Lower leg skin (tissue), 3 donors: ENCODE measurements at regions not wholly inside any gene's neighbourhood (a gene's known extent, or its start where the extent isn't known, plus 50 kb on each side); places are given as distances from the start of the nearest gene placed in this dataset.

ENCODE experiments used
- CTCF ChIP-seq, 3 donors: fragments of 450-650 bp; IDR thresholded peaks; one replicate each; pipeline ENCODE4 v1.5.1; 2016; ENCODE audit warnings: antibody characterized with exemption in 3 of 3, mild to moderate bottlenecking in 3 of 3, moderate library complexity in 2 of 3
- POLR2A ChIP-seq, 2 donors: fragments of 450-650 bp; IDR thresholded peaks; one replicate each; pipeline ENCODE4 v1.6.1; 2016 to 2017; ENCODE audit warnings: antibody characterized with exemption in 2 of 2, mild to moderate bottlenecking in 1 of 2, moderate library complexity in 1 of 2

- TF ChIP-seq CTCF (IDR thresholded peaks at IDR 0.05), result no peak
- no peak for TF ChIP-seq POLR2A (IDR thresholded peaks at IDR 0.05)
Measured at GRCh38 chr9:17025281-17025680, 109.6 kb upstream of the CNTLN start.
